Esophagus squamous epithelium (tissue), 5 donors: ENCODE measurements at regions not wholly inside any gene's neighbourhood (a gene's known extent, or its start where the extent isn't known, plus 50 kb on each side); places are given as distances from the start of the nearest gene placed in this dataset.

Experiments
- DNase-seq: peaks from one replicate; lab custom pipeline; 2025; lab: John Stamatoyannopoulos, UW
- H3K27ac ChIP-seq, 4 donors: fragments of 200-600 bp; sonication (generic); one replicate each; pipeline ENCODE4 v1.5.1; 2016 to 2019; ENCODE audit warnings: mild to moderate bottlenecking in 1 of 4
- H3K27me3 ChIP-seq, 4 donors: fragments of 200-600 bp; sonication (generic); 1 replicate in 3 of 4; 2 replicates in 1 of 4; pipeline versions ENCODE4 v1.5.1 to v1.6.0; 2017 to 2021; ENCODE audit warnings: antibody characterized with exemption in 1 of 4
- H3K36me3 ChIP-seq, 3 donors: fragments of 200-600 bp; sonication (generic); one replicate each; pipeline ENCODE4 v1.5.1; 2016 to 2019
- H3K4me1 ChIP-seq, 3 donors: fragments of 200-600 bp; sonication (generic); one replicate each; pipeline ENCODE4 v1.5.1; 2017 to 2019
- H3K4me3 ChIP-seq, 4 donors: fragments of 200-600 bp; sonication (generic); 1 replicate in 3 of 4; 2 replicates in 1 of 4; pipeline ENCODE4 v1.5.1; 2016 to 2019; ENCODE audit warnings: mild to moderate bottlenecking in 2 of 4, moderate library complexity in 1 of 4
- H3K9me3 ChIP-seq, 3 donors: fragments of 200-600 bp; sonication (generic); one replicate each; pipeline ENCODE4 v1.5.1; 2016 to 2019
- CTCF ChIP-seq, 6 experiments: fragments of 450-650 bp in 4 of 6; fragments of 200-600 bp in 2 of 6; sonication (generic) in 2 of 6; IDR thresholded peaks; one replicate each; pipeline ENCODE4 v1.5.1; 2016 to 2019; ENCODE audit warnings: antibody characterized with exemption in 6 of 6, mild to moderate bottlenecking in 4 of 6, moderate library complexity in 4 of 6
- POLR2A ChIP-seq, 4 donors: fragments of 450-650 bp; IDR thresholded peaks; one replicate each; pipeline ENCODE4 v1.6.1; 2017; ENCODE audit warnings: antibody characterized with exemption in 4 of 4, mild to moderate bottlenecking in 4 of 4, moderate library complexity in 3 of 4
- WGBS, 2 donors: methylation state at CpG; one replicate each; pipeline ENCODE4 v1.1.5; 2018; 5-methylcytosine and 5-hydroxymethylcytosine counted together
- intact Hi-C: fragments of 100-400 bp; cut with DNase I; formaldehyde crosslinking; loops from one replicate; pipeline ENCODE4 v1.15.0; 2022
- donor health status: DM: yes; HTN: yes; CAD: no.

GRCh38 chr13:50435011-50435410 is 408.5 kb downstream of the DLEU7 start:
- no peaks in the 10 kb centered on the region for H3K9me3 ChIP-seq
- no peak overlapping the region for H3K27ac ChIP-seq
- no peak for DNase-seq
- no peak for TF ChIP-seq POLR2A (IDR thresholded peaks at IDR 0.05)
- no peak for TF ChIP-seq CTCF (IDR thresholded peaks at IDR 0.05)
- H3K27me3 ChIP-seq, result no peaks in the 10 kb centered on the region
- intact Hi-C loops, result no loop called here
- H3K36me3 ChIP-seq, result no peaks in the 10 kb centered on the region
- H3K4me3 ChIP-seq, result no peak overlapping the region
- 89 to 100% methylated on average over 2 of the region's 2 CpGs for WGBS, 2 donors
- no peaks in the 10 kb centered on the region for H3K4me1 ChIP-seq

GRCh38 chr13:50437252-50437651 is 406.2 kb downstream of the DLEU7 start:
- H3K4me1 ChIP-seq, result no peaks in the 10 kb centered on the region
- no peaks in the 10 kb centered on the region for H3K27me3 ChIP-seq
- TF ChIP-seq CTCF (IDR thresholded peaks at IDR 0.05) (no peak), POLR2A (IDR thresholded peaks at IDR 0.05) (no peak)
- H3K9me3 ChIP-seq, result no peaks in the 10 kb centered on the region
- no peak overlapping the region for H3K27ac ChIP-seq
- intact Hi-C loops, result no loop called here
- no peak for DNase-seq
- no peak overlapping the region for H3K4me3 ChIP-seq
- WGBS, 2 donors, result 57 to 72% methylated on average over 1 of the region's 1 CpG
- H3K36me3 ChIP-seq, result no peaks in the 10 kb centered on the region

GRCh38 chr13:50438351-50438750 is 405.1 kb downstream of the DLEU7 start:
- H3K27ac ChIP-seq, result no peak overlapping the region
- intact Hi-C loops, result no loop called here
- TF ChIP-seq POLR2A (IDR thresholded peaks at IDR 0.05) (no peak), CTCF (IDR thresholded peaks at IDR 0.05) (no peak)

GRCh38 chr13:50441130-50441529 is 402.4 kb downstream of the DLEU7 start:
- intact Hi-C loops, result no loop called here
- Histone ChIP-seq H3K4me1 (no peaks in the 10 kb centered on the region), H3K4me3 (no peak overlapping the region), H3K9me3 (no peaks in the 10 kb centered on the region), H3K27me3 (no peaks in the 10 kb centered on the region), H3K27ac (no peak overlapping the region), H3K36me3 (no peaks in the 10 kb centered on the region)
- TF ChIP-seq POLR2A (IDR thresholded peaks at IDR 0.05) (no peak), CTCF (IDR thresholded peaks at IDR 0.05) (no peak)
- 57 to 75% methylated on average over 1 of the region's 1 CpG for WGBS, 2 donors
- no peak for DNase-seq

More at GRCh38 chr13:50438351-50438750, 405.1 kb downstream of the DLEU7 start:
- no peaks in the 10 kb centered on the region for H3K9me3 ChIP-seq
- 86 to 94% methylated on average over 1 of the region's 1 CpG for WGBS, 2 donors
- no peaks in the 10 kb centered on the region for H3K4me1 ChIP-seq
- no peak overlapping the region for H3K4me3 ChIP-seq
- no peak for DNase-seq
- no peaks in the 10 kb centered on the region for H3K27me3 ChIP-seq
- H3K36me3 ChIP-seq, result no peaks in the 10 kb centered on the region

GRCh38 chr13:50444726-50445125 is 398.8 kb downstream of the DLEU7 start:
- WGBS, 2 donors, result 55 to 56% methylated on average over 5 of the region's 5 CpGs
- no peak for TF ChIP-seq CTCF (IDR thresholded peaks at IDR 0.05)
- no peak for TF ChIP-seq POLR2A (IDR thresholded peaks at IDR 0.05)

More at GRCh38 chr13:50444726-50445125, 398.8 kb downstream of the DLEU7 start:
- intact Hi-C loops, result no loop called here
- Histone ChIP-seq H3K9me3 (no peaks in the 10 kb centered on the region), H3K4me1 (peaks cover 0 to 5% (median 0%) of the 10 kb centered on the region in 3 donors), H3K27ac (no peak overlapping the region), H3K27me3 (no peaks in the 10 kb centered on the region), H3K4me3 (no peak overlapping the region), H3K36me3 (no peaks in the 10 kb centered on the region)
- no peak for DNase-seq
